C4-2B (cell line): ENCODE measurements at regions not wholly inside any gene's neighbourhood (a gene's known extent, or its start where the extent isn't known, plus 50 kb on each side); places are given as distances from the start of the nearest gene placed in this dataset.

Source experiments
- H3K27ac ChIP-seq: fragments of 450-650 bp; 2 replicates; pipeline ENCODE4 v1.5.1; 2017
- CTCF ChIP-seq: fragments of 450-650 bp; conservative IDR thresholded peaks from 2 replicates; pipeline ENCODE4 v1.5.1; 2017; ENCODE audit warnings: mild to moderate bottlenecking
- ZFX ChIP-seq: fragments of 450-650 bp; IDR thresholded peaks from 2 replicates; pipeline ENCODE4 v1.6.1; 2017

GRCh38 chr1:217251121-217251520 lies 379.8 kb downstream of the GPATCH2 start:
- TF ChIP-seq ZFX: no peak
- TF ChIP-seq CTCF: no peak
- no peak overlapping the region for H3K27ac ChIP-seq

GRCh38 chr1:217249857-217250256 lies 381.0 kb downstream of the GPATCH2 start:
- TF ChIP-seq CTCF (no peak), ZFX (no peak)
- no peak overlapping the region for H3K27ac ChIP-seq

- no peak for TF ChIP-seq ZFX
- no peak for TF ChIP-seq CTCF
- H3K27ac ChIP-seq: no peak overlapping the region
Observed at GRCh38 chr1:217244971-217245370, 385.9 kb downstream of the GPATCH2 start.

- TF ChIP-seq CTCF (no peak), ZFX (no peak)
- H3K27ac ChIP-seq: no peak overlapping the region
Observed at GRCh38 chr1:217240656-217241055, 390.2 kb downstream of the GPATCH2 start.

- no peak for TF ChIP-seq ZFX
- TF ChIP-seq CTCF: no peak
- no peak overlapping the region for H3K27ac ChIP-seq
Observed at GRCh38 chr1:217238945-217239344, 391.9 kb downstream of the GPATCH2 start.

GRCh38 chr1:217230412-217230811 lies 400.5 kb downstream of the GPATCH2 start:
- TF ChIP-seq CTCF: no peak

GRCh38 chr1:217228689-217229088 lies 402.2 kb downstream of the GPATCH2 start:
- H3K27ac ChIP-seq: no peak overlapping the region
- TF ChIP-seq CTCF (no peak), ZFX (no peak)

More at GRCh38 chr1:217230412-217230811, 400.5 kb downstream of the GPATCH2 start:
- H3K27ac ChIP-seq: no peak overlapping the region

GRCh38 chr1:217224201-217224600 lies 406.7 kb downstream of the GPATCH2 start:
- no peak for TF ChIP-seq CTCF
- no peak for TF ChIP-seq ZFX
- no peak overlapping the region for H3K27ac ChIP-seq
